ENCODE measurements at regions not wholly inside any gene's neighbourhood (a gene's known extent, or its start where the extent isn't known, plus 50 kb on each side); places are given as distances from the start of the nearest gene placed in this dataset.

DNA sequence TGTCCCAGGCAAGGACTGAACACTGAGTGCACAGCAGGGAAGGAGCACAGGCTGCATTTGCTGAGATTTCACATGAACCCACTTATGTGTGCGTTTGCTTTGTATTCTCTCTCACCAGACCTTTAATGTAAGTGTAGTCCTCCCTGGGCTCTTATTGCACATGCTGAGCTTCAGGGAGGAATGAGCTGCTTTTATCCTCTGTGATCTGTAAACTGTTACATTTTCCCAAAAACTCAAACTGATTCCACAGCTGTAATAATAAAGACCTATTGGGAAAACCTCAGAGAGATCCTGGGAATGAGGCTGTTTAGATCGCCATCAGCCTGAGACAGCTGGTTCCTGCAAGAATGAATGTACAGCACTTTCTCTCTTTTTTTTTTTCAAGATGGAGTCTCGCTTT lies 53.6 kb upstream of the ADORA2B start:
- TF ChIP-seq EP300 (IDR thresholded peaks at IDR 0.05) (no peak), CTCF (IDR thresholded peaks at IDR 0.05) (no peak), POLR2AphosphoS5 (IDR thresholded peaks at IDR 0.05) (no peak)
